ENCODE measurements at regions not wholly inside any gene's neighbourhood (a gene's known extent, or its start where the extent isn't known, plus 50 kb on each side); places are given as distances from the start of the nearest gene placed in this dataset.

DNA sequence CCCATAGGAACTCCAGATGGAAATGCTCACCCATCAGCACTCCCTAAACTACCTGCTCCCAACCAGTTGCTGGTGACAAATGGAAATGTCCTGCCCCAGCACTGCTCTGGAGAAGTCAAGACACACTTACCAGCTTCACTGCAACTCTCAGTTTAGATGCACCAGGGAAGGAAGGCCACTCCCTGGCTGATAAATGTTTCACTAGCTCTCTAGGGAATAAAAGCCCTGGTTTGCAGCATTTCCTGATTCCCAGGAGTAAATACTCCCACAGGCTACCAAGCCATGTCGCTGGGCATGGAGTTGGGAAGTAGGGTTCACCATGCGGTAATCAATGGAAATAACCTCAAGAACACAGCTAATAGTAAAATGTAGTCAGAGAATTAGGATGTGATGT is 112.0 kb upstream of the NEO1 start:
- H3K9me3 ChIP-seq = no peaks in the 10 kb centered on the region
- intact Hi-C loops (cut with DNase I) = no loop called here
- H3K4me1 ChIP-seq = no peaks in the 10 kb centered on the region
- TF ChIP-seq CTCF (IDR thresholded peaks at IDR 0.05) = no peak
- H3K36me3 ChIP-seq = no peaks in the 10 kb centered on the region
- DNase-seq (ENCODE audit: low spot score in 2 of 2) = no peak
- no peaks in the 10 kb centered on the region for H3K27me3 ChIP-seq
- H3K4me3 ChIP-seq = no peak overlapping the region
- H3K27ac ChIP-seq = no peak overlapping the region

GRCh38 chr15:72939514-72940228 is 112.6 kb upstream of the NEO1 start:
- Histone ChIP-seq H3K36me3 (no peaks in the 10 kb centered on the region), H3K4me1 (peaks cover 0 to 2% of the 10 kb centered on the region in 2 donors), H3K27ac (no peak overlapping the region), H3K9me3 (no peaks in the 10 kb centered on the region), H3K4me3 (no peak overlapping the region), H3K27me3 (no peaks in the 10 kb centered on the region)
- intact Hi-C loops (cut with DNase I) = no loop called here
- no peak for TF ChIP-seq CTCF (IDR thresholded peaks at IDR 0.05)
- no peak for DNase-seq (ENCODE audit: low spot score in 2 of 2)

DNA sequence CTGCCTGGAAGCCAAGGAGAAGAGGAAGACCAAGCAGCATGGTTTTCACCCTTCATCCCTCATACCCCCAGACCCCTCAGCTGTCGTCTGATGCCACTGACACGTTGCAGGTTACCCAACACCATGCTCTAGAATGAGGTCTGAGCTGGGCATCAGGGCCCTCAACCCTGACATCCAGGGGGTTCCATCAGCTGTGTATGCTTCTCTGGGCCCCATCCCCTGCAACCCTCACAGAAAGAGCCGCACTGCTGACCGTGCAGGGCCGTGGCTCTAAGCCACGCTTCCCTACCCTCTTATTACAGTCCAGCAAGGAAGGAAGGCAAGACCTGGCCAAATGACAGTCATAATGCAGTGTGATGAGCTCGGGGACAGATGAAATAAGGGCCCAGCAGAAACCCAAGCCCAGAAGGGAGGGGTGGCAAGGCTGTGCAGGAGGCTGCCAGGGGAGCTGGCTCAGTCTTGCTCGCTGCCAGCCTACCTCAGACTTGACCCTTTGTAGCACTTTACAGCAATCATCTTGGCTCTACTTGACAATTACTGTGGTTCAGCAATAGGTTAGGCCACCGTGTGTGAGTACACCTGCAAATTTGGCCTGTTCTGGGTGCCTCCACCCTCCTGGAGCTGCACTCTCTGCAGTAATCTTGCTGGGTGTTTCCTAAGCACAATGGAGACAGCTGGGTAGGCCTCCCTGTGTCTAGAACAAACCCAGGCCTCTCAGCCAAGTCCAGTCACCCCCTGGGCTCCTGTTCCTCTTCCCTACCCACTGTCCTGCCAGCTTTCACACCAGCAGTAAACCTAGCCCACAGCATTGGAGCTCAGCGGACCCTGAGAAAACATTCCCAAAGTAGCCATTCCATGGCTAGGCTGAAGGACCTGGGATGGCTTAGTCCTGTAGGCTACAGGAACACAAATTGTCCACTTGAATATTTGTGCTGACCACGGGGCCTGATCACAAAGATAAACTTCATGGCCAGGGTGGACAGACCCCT is 115.3 kb upstream of the NEO1 start:
- Histone ChIP-seq H3K4me3 (no peak overlapping the region), H3K4me1 (peaks cover 0 to 7% of the 10 kb centered on the region in 2 donors), H3K36me3 (no peaks in the 10 kb centered on the region), H3K9me3 (no peaks in the 10 kb centered on the region), H3K27ac (no peak overlapping the region), H3K27me3 (no peaks in the 10 kb centered on the region)
- intact Hi-C loops (cut with DNase I) = no loop called here
- DNase-seq (ENCODE audit: low spot score in 2 of 2) = no peak
- no peak for TF ChIP-seq CTCF (IDR thresholded peaks at IDR 0.05)

- no peak overlapping the region for H3K4me3 ChIP-seq
- H3K9me3 ChIP-seq = no peaks in the 10 kb centered on the region
- TF ChIP-seq CTCF (IDR thresholded peaks at IDR 0.05) = no peak
- intact Hi-C loops (cut with DNase I) = no loop called here
- no peak overlapping the region for H3K27ac ChIP-seq
- H3K36me3 ChIP-seq = no peaks in the 10 kb centered on the region
- no peaks in the 10 kb centered on the region for H3K27me3 ChIP-seq
- no peak for DNase-seq (ENCODE audit: low spot score in 2 of 2)
- peaks cover 0 to 7% of the 10 kb centered on the region in 2 donors for H3K4me1 ChIP-seq
Observed at GRCh38 chr15:72936237-72936636, 116.0 kb upstream of the NEO1 start.

- Histone ChIP-seq H3K4me3 (no peak overlapping the region), H3K27me3 (no peaks in the 10 kb centered on the region), H3K4me1 (peaks cover 0 to 7% of the 10 kb centered on the region in 2 donors), H3K9me3 (no peaks in the 10 kb centered on the region), H3K27ac (no peak overlapping the region), H3K36me3 (no peaks in the 10 kb centered on the region)
- intact Hi-C loops (cut with DNase I) = no loop called here
- DNase-seq (ENCODE audit: low spot score in 2 of 2) = no peak
- TF ChIP-seq CTCF (IDR thresholded peaks at IDR 0.05) = no peak
Observed at GRCh38 chr15:72935521-72935920, 116.7 kb upstream of the NEO1 start.

Data from ascending aorta (tissue), 2 donors.